Cardiac muscle cell (in vitro differentiated cells and primary cell): ENCODE measurements at regions not wholly inside any gene's neighbourhood (a gene's known extent, or its start where the extent isn't known, plus 50 kb on each side); places are given as distances from the start of the nearest gene placed in this dataset.

Experiments
- DNase-seq, 2 donors: peaks; one replicate each; pipeline versions ENCODE4 v3.0.0 to v3.0.0-alpha.2; 2010 to 2017; ENCODE audit warnings: low read depth in 1 of 2, low spot score in 1 of 2
- H3K27ac ChIP-seq: fragments of 200-600 bp; sonication (generic); 2 replicates; pipeline ENCODE4 v1.5.1; 2016
- H3K27me3 ChIP-seq: fragments of 200-600 bp; sonication (generic); 2 replicates; pipeline ENCODE4 v1.6.0; 2016; ENCODE audit warnings: control low read depth
- H3K36me3 ChIP-seq: fragments of 200-600 bp; sonication (generic); 2 replicates; pipeline ENCODE4 v1.5.1; 2016; ENCODE audit warnings: control low read depth
- H3K4me1 ChIP-seq: fragments of 200-600 bp; sonication (generic); 2 replicates; pipeline ENCODE4 v1.8.1; 2017; ENCODE audit warnings: low read depth, mild to moderate bottlenecking, mixed run types
- H3K4me3 ChIP-seq: fragments of 200-600 bp; sonication (generic); 2 replicates; pipeline ENCODE4 v1.5.1; 2016; ENCODE audit warnings: mild to moderate bottlenecking
- H3K9me3 ChIP-seq: fragments of 200-600 bp; sonication (generic); 2 replicates; pipeline ENCODE4 v1.5.1; 2017; ENCODE audit warnings: low read depth, mild to moderate bottlenecking, control low read depth
- CTCF ChIP-seq: IDR thresholded peaks from 2 replicates; pipeline ENCODE4 v1.5.1; 2012; ENCODE audit warnings: low read depth, mild to moderate bottlenecking, low read length

- no peak for TF ChIP-seq CTCF
- no peaks in the 10 kb centered on the region for H3K27me3 ChIP-seq
- H3K9me3 ChIP-seq, result no peaks in the 10 kb centered on the region
- DNase-seq, result no peak
- H3K27ac ChIP-seq, result no peak overlapping the region
- no peaks in the 10 kb centered on the region for H3K36me3 ChIP-seq
- H3K4me3 ChIP-seq, result no peak overlapping the region
- no peaks in the 10 kb centered on the region for H3K4me1 ChIP-seq
Observed at GRCh38 chr5:108590799-108591198, 156.9 kb upstream of the FER start.

GRCh38 chr5:108588323-108588722, 159.4 kb upstream of the FER start:
- DNase-seq, result no peak
- no peak overlapping the region for H3K27ac ChIP-seq
- H3K36me3 ChIP-seq, result no peaks in the 10 kb centered on the region
- no peaks in the 10 kb centered on the region for H3K9me3 ChIP-seq
- TF ChIP-seq CTCF, result no peak
- no peak overlapping the region for H3K4me3 ChIP-seq
- no peaks in the 10 kb centered on the region for H3K4me1 ChIP-seq
- H3K27me3 ChIP-seq, result no peaks in the 10 kb centered on the region

- no peaks in the 10 kb centered on the region for H3K4me1 ChIP-seq
- H3K27ac ChIP-seq, result no peak overlapping the region
- TF ChIP-seq CTCF, result no peak
- DNase-seq, result no peak
- H3K4me3 ChIP-seq, result no peak overlapping the region
- H3K36me3 ChIP-seq, result no peaks in the 10 kb centered on the region
- H3K9me3 ChIP-seq, result no peaks in the 10 kb centered on the region
- no peaks in the 10 kb centered on the region for H3K27me3 ChIP-seq
Observed at GRCh38 chr5:108587821-108588220, 159.9 kb upstream of the FER start.

- Histone ChIP-seq H3K4me3 (no peak overlapping the region), H3K27me3 (no peaks in the 10 kb centered on the region), H3K9me3 (no peaks in the 10 kb centered on the region), H3K36me3 (no peaks in the 10 kb centered on the region), H3K27ac (no peak overlapping the region), H3K4me1 (no peaks in the 10 kb centered on the region)
- no peak for DNase-seq
- TF ChIP-seq CTCF, result no peak
Observed at GRCh38 chr5:108581026-108581425, 166.7 kb upstream of the FER start.

- Histone ChIP-seq H3K36me3 (no peaks in the 10 kb centered on the region), H3K4me1 (no peaks in the 10 kb centered on the region), H3K9me3 (no peaks in the 10 kb centered on the region), H3K4me3 (no peak overlapping the region), H3K27me3 (no peaks in the 10 kb centered on the region), H3K27ac (no peak overlapping the region)
- no peak for TF ChIP-seq CTCF
- peak in 1 of 2 donors; percentile 4 for DNase-seq
Observed at GRCh38 chr5:108579236-108579635, 168.5 kb upstream of the FER start.

- no peak for DNase-seq
- no peak for TF ChIP-seq CTCF
- no peaks in the 10 kb centered on the region for H3K36me3 ChIP-seq
- no peaks in the 10 kb centered on the region for H3K4me1 ChIP-seq
- H3K9me3 ChIP-seq, result no peaks in the 10 kb centered on the region
- no peak overlapping the region for H3K4me3 ChIP-seq
- H3K27me3 ChIP-seq, result no peaks in the 10 kb centered on the region
- no peak overlapping the region for H3K27ac ChIP-seq
Observed at GRCh38 chr5:108578791-108579190, 168.9 kb upstream of the FER start.
